Liver (tissue), 3 donors: ENCODE measurements at regions not wholly inside any gene's neighbourhood (a gene's known extent, or its start where the extent isn't known, plus 50 kb on each side); places are given as distances from the start of the nearest gene placed in this dataset.

Experiments used
- ATF3 ChIP-seq: IDR thresholded peaks from 2 replicates; pipeline ENCODE4 v1.6.1; 2016; ENCODE audit warnings: antibody characterized with exemption
- RAD21 ChIP-seq, 2 donors: IDR thresholded peaks; 2 replicates each; pipeline ENCODE4 v1.6.1; 2016; ENCODE audit warnings: antibody characterized with exemption in 2 of 2, mild to moderate bottlenecking in 2 of 2
- RXRA ChIP-seq, 2 donors: IDR thresholded peaks; 2 replicates each; pipeline ENCODE4 v1.6.1; 2017 to 2018; ENCODE audit warnings: antibody characterized with exemption in 2 of 2, mild to moderate bottlenecking in 1 of 2
- TAF1 ChIP-seq: conservative IDR thresholded peaks from 2 replicates; pipeline ENCODE4 v1.6.1; 2016; ENCODE audit warnings: antibody characterized with exemption, mild to moderate bottlenecking
- YY1 ChIP-seq: IDR thresholded peaks from 2 replicates; pipeline ENCODE4 v1.6.1; 2016; ENCODE audit warnings: antibody characterized with exemption, mild to moderate bottlenecking
- TF ChIP-seq, protein P1 (sequence below): fragments of 150-350 bp; IDR thresholded peaks from 2 replicates; pipeline ENCODE4 v1.5.1; 2017; ENCODE audit warnings: improper control_type of control experiment, low read depth, low read length; ENCODE audit not compliant: missing input control
- TF ChIP-seq, protein P2 (sequence below): IDR thresholded peaks from 2 replicates; pipeline ENCODE4 v1.6.1; 2016; ENCODE audit warnings: antibody characterized with exemption, mild to moderate bottlenecking
- donor health status: healthy.
- donor health status: healthy.

DNA sequence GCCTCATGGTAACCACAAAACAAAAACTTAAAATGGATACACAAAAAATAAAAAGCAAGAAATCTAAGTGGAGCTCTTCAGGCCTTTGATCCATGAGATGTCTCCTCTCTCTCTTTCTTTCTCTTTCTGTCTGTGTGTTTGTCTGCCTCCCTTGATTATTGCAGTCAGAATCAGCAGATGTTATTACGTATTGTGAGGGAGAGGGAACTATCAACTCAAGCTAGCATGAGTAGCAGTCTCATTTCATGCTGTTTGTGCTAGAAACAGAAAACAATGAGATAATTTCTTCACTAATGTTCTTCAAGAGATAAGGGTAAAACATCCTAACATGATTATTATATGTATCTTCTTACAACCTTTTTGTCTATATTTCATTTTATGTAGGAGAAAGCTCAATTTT is 103.7 kb upstream of the PDC start:
- TF ChIP-seq RXRA (IDR thresholded peaks at IDR 0.05): no peak
- TF ChIP-seq, protein P1, sequence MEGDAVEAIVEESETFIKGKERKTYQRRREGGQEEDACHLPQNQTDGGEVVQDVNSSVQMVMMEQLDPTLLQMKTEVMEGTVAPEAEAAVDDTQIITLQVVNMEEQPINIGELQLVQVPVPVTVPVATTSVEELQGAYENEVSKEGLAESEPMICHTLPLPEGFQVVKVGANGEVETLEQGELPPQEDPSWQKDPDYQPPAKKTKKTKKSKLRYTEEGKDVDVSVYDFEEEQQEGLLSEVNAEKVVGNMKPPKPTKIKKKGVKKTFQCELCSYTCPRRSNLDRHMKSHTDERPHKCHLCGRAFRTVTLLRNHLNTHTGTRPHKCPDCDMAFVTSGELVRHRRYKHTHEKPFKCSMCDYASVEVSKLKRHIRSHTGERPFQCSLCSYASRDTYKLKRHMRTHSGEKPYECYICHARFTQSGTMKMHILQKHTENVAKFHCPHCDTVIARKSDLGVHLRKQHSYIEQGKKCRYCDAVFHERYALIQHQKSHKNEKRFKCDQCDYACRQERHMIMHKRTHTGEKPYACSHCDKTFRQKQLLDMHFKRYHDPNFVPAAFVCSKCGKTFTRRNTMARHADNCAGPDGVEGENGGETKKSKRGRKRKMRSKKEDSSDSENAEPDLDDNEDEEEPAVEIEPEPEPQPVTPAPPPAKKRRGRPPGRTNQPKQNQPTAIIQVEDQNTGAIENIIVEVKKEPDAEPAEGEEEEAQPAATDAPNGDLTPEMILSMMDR: no peak
- no peak for TF ChIP-seq ATF3
- TF ChIP-seq YY1: no peak
- TF ChIP-seq RAD21 (IDR thresholded peaks at IDR 0.05): no peak
- TF ChIP-seq, protein P2, sequence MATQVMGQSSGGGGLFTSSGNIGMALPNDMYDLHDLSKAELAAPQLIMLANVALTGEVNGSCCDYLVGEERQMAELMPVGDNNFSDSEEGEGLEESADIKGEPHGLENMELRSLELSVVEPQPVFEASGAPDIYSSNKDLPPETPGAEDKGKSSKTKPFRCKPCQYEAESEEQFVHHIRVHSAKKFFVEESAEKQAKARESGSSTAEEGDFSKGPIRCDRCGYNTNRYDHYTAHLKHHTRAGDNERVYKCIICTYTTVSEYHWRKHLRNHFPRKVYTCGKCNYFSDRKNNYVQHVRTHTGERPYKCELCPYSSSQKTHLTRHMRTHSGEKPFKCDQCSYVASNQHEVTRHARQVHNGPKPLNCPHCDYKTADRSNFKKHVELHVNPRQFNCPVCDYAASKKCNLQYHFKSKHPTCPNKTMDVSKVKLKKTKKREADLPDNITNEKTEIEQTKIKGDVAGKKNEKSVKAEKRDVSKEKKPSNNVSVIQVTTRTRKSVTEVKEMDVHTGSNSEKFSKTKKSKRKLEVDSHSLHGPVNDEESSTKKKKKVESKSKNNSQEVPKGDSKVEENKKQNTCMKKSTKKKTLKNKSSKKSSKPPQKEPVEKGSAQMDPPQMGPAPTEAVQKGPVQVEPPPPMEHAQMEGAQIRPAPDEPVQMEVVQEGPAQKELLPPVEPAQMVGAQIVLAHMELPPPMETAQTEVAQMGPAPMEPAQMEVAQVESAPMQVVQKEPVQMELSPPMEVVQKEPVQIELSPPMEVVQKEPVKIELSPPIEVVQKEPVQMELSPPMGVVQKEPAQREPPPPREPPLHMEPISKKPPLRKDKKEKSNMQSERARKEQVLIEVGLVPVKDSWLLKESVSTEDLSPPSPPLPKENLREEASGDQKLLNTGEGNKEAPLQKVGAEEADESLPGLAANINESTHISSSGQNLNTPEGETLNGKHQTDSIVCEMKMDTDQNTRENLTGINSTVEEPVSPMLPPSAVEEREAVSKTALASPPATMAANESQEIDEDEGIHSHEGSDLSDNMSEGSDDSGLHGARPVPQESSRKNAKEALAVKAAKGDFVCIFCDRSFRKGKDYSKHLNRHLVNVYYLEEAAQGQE: no peak
- no peak for TF ChIP-seq TAF1
